ENCODE measurements at regions not wholly inside any gene's neighbourhood (a gene's known extent, or its start where the extent isn't known, plus 50 kb on each side); places are given as distances from the start of the nearest gene placed in this dataset.

- TF ChIP-seq, protein P1, sequence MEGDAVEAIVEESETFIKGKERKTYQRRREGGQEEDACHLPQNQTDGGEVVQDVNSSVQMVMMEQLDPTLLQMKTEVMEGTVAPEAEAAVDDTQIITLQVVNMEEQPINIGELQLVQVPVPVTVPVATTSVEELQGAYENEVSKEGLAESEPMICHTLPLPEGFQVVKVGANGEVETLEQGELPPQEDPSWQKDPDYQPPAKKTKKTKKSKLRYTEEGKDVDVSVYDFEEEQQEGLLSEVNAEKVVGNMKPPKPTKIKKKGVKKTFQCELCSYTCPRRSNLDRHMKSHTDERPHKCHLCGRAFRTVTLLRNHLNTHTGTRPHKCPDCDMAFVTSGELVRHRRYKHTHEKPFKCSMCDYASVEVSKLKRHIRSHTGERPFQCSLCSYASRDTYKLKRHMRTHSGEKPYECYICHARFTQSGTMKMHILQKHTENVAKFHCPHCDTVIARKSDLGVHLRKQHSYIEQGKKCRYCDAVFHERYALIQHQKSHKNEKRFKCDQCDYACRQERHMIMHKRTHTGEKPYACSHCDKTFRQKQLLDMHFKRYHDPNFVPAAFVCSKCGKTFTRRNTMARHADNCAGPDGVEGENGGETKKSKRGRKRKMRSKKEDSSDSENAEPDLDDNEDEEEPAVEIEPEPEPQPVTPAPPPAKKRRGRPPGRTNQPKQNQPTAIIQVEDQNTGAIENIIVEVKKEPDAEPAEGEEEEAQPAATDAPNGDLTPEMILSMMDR (IDR thresholded peaks at IDR 0.05), result no peak
- TF ChIP-seq POLR2A (IDR thresholded peaks at IDR 0.05), result no peak
These were observed 85.8 kb upstream of the IPO9 start for GRCh38 chr1:201742955-201743805.
